Stimulated activated memory B cell treated with anti-CD40 and anti-IgM and Interleukin-4, amounts not matched to agents 10 μg/mL and 1 μg/mL and 100 μg/mL, for 72 hours (primary cell): ENCODE measurements at regions not wholly inside any gene's neighbourhood (a gene's known extent, or its start where the extent isn't known, plus 50 kb on each side); places are given as distances from the start of the nearest gene placed in this dataset.

Experiments
- ATAC-seq: fragments of 150-1000 bp; cut with Tn5 transposase; 2 replicates; pipeline ENCODE4 v1.10.0; 2021
- H3K27ac Mint-ChIP-seq: one replicate; pipeline ENCODE4 v1.8.0; 2022; ENCODE audit warnings: mild to moderate bottlenecking, mixed read lengths
- H3K27me3 Mint-ChIP-seq: one replicate; pipeline ENCODE4 v1.8.0; 2022; ENCODE audit warnings: mixed read lengths
- H3K36me3 Mint-ChIP-seq: one replicate; pipeline ENCODE4 v1.8.0; 2022; ENCODE audit warnings: mixed read lengths
- H3K4me1 Mint-ChIP-seq: one replicate; pipeline ENCODE4 v1.8.0; 2022; ENCODE audit warnings: mixed read lengths
- H3K4me3 Mint-ChIP-seq: one replicate; pipeline ENCODE4 v1.8.0; 2022; ENCODE audit warnings: mild to moderate bottlenecking, moderate library complexity, mixed read lengths
- H3K9me3 Mint-ChIP-seq: one replicate; pipeline ENCODE4 v1.8.0; 2022; ENCODE audit warnings: mixed read lengths

GRCh38 chr6:165826487-165827189 lies 163.6 kb upstream of the PDE10A start:
- peak; percentile 37 for ATAC-seq
- Mint-ChIP-seq H3K4me3 (no peak overlapping the region), H3K9me3 (no peaks in the 10 kb centered on the region), H3K27ac (no peak overlapping the region), H3K27me3 (peaks cover 10% of the 10 kb centered on the region), H3K36me3 (no peaks in the 10 kb centered on the region), H3K4me1 (peaks cover 2% of the 10 kb centered on the region)

GRCh38 chr6:165825256-165825815 lies 162.3 kb upstream of the PDE10A start:
- Mint-ChIP-seq H3K4me3 (no peak overlapping the region), H3K27me3 (peaks cover 14% of the 10 kb centered on the region), H3K27ac (no peak overlapping the region), H3K36me3 (no peaks in the 10 kb centered on the region), H3K9me3 (no peaks in the 10 kb centered on the region), H3K4me1 (no peaks in the 10 kb centered on the region)
- ATAC-seq = no peak

- peaks cover 26% of the 10 kb centered on the region for H3K27me3 Mint-ChIP-seq
- H3K9me3 Mint-ChIP-seq = no peaks in the 10 kb centered on the region
- no peak for ATAC-seq
- H3K36me3 Mint-ChIP-seq = no peaks in the 10 kb centered on the region
- H3K4me3 Mint-ChIP-seq = no peak overlapping the region
- no peak overlapping the region for H3K27ac Mint-ChIP-seq
- no peaks in the 10 kb centered on the region for H3K4me1 Mint-ChIP-seq
Observed at GRCh38 chr6:165823609-165824326, 160.7 kb upstream of the PDE10A start.

GRCh38 chr6:165822501-165822900 lies 159.5 kb upstream of the PDE10A start:
- no peaks in the 10 kb centered on the region for H3K36me3 Mint-ChIP-seq
- H3K27me3 Mint-ChIP-seq = peaks cover 26% of the 10 kb centered on the region
- H3K4me3 Mint-ChIP-seq = no peak overlapping the region
- ATAC-seq = no peak
- H3K9me3 Mint-ChIP-seq = no peaks in the 10 kb centered on the region
- no peak overlapping the region for H3K27ac Mint-ChIP-seq
- H3K4me1 Mint-ChIP-seq = no peaks in the 10 kb centered on the region

GRCh38 chr6:165821754-165822153 lies 158.7 kb upstream of the PDE10A start:
- Mint-ChIP-seq H3K9me3 (no peaks in the 10 kb centered on the region), H3K27me3 (peaks cover 28% of the 10 kb centered on the region), H3K4me3 (no peak overlapping the region), H3K4me1 (no peaks in the 10 kb centered on the region), H3K36me3 (no peaks in the 10 kb centered on the region), H3K27ac (no peak overlapping the region)
- no peak for ATAC-seq

- Mint-ChIP-seq H3K36me3 (no peaks in the 10 kb centered on the region), H3K9me3 (no peaks in the 10 kb centered on the region), H3K27me3 (peaks cover 35% of the 10 kb centered on the region), H3K27ac (no peak overlapping the region), H3K4me1 (no peaks in the 10 kb centered on the region), H3K4me3 (no peak overlapping the region)
- no peak for ATAC-seq
Observed at GRCh38 chr6:165820934-165821333, 157.9 kb upstream of the PDE10A start.

GRCh38 chr6:165820407-165820806 lies 157.4 kb upstream of the PDE10A start:
- ATAC-seq = no peak
- Mint-ChIP-seq H3K4me1 (no peaks in the 10 kb centered on the region), H3K36me3 (no peaks in the 10 kb centered on the region), H3K4me3 (no peak overlapping the region), H3K9me3 (no peaks in the 10 kb centered on the region), H3K27me3 (peaks cover 35% of the 10 kb centered on the region), H3K27ac (no peak overlapping the region)

GRCh38 chr6:165819394-165819793 lies 156.4 kb upstream of the PDE10A start:
- ATAC-seq = peak; percentile 32
- Mint-ChIP-seq H3K4me3 (no peak overlapping the region), H3K27me3 (peaks cover 35% of the 10 kb centered on the region), H3K4me1 (no peaks in the 10 kb centered on the region), H3K36me3 (no peaks in the 10 kb centered on the region), H3K27ac (no peak overlapping the region), H3K9me3 (no peaks in the 10 kb centered on the region)

- no peaks in the 10 kb centered on the region for H3K36me3 Mint-ChIP-seq
- no peaks in the 10 kb centered on the region for H3K4me1 Mint-ChIP-seq
- ATAC-seq = no peak
- no peak overlapping the region for H3K27ac Mint-ChIP-seq
- H3K4me3 Mint-ChIP-seq = no peak overlapping the region
- H3K9me3 Mint-ChIP-seq = no peaks in the 10 kb centered on the region
- H3K27me3 Mint-ChIP-seq = peaks cover 35% of the 10 kb centered on the region
Observed at GRCh38 chr6:165818200-165818599, 155.2 kb upstream of the PDE10A start.

GRCh38 chr6:165817771-165818170 lies 154.7 kb upstream of the PDE10A start:
- no peaks in the 10 kb centered on the region for H3K36me3 Mint-ChIP-seq
- ATAC-seq = no peak

GRCh38 chr6:165817148-165817547 lies 154.1 kb upstream of the PDE10A start:
- Mint-ChIP-seq H3K36me3 (no peaks in the 10 kb centered on the region), H3K4me3 (no peak overlapping the region), H3K4me1 (no peaks in the 10 kb centered on the region), H3K9me3 (no peaks in the 10 kb centered on the region), H3K27ac (no peak overlapping the region), H3K27me3 (peaks cover 35% of the 10 kb centered on the region)
- no peak for ATAC-seq

More at GRCh38 chr6:165817771-165818170, 154.7 kb upstream of the PDE10A start:
- Mint-ChIP-seq H3K9me3 (no peaks in the 10 kb centered on the region), H3K27ac (no peak overlapping the region), H3K27me3 (peaks cover 35% of the 10 kb centered on the region), H3K4me3 (no peak overlapping the region), H3K4me1 (no peaks in the 10 kb centered on the region)

GRCh38 chr6:165814679-165815078 lies 151.6 kb upstream of the PDE10A start:
- Mint-ChIP-seq H3K27me3 (peaks cover 19% of the 10 kb centered on the region), H3K4me1 (no peaks in the 10 kb centered on the region), H3K4me3 (no peak overlapping the region), H3K9me3 (peaks cover 10% of the 10 kb centered on the region), H3K27ac (no peak overlapping the region), H3K36me3 (no peaks in the 10 kb centered on the region)
- ATAC-seq = no peak

- no peak overlapping the region for H3K27ac Mint-ChIP-seq
Observed at GRCh38 chr6:165811512-165811911, 148.5 kb upstream of the PDE10A start.

GRCh38 chr6:165808021-165808420 lies 145.0 kb upstream of the PDE10A start:
- ATAC-seq = no peak
- Mint-ChIP-seq H3K4me1 (no peaks in the 10 kb centered on the region), H3K4me3 (no peak overlapping the region), H3K9me3 (peaks cover 14% of the 10 kb centered on the region), H3K27ac (no peak overlapping the region), H3K36me3 (peaks cover 4% of the 10 kb centered on the region), H3K27me3 (peaks cover 11% of the 10 kb centered on the region)

More at GRCh38 chr6:165811512-165811911, 148.5 kb upstream of the PDE10A start:
- no peaks in the 10 kb centered on the region for H3K4me1 Mint-ChIP-seq
- H3K36me3 Mint-ChIP-seq = no peaks in the 10 kb centered on the region
- no peak for ATAC-seq
- H3K9me3 Mint-ChIP-seq = peaks cover 14% of the 10 kb centered on the region
- H3K27me3 Mint-ChIP-seq = peaks cover 5% of the 10 kb centered on the region
- H3K4me3 Mint-ChIP-seq = no peak overlapping the region

- Mint-ChIP-seq H3K9me3 (peaks cover 14% of the 10 kb centered on the region), H3K4me3 (no peak overlapping the region), H3K36me3 (peaks cover 4% of the 10 kb centered on the region), H3K4me1 (no peaks in the 10 kb centered on the region), H3K27me3 (peaks cover 11% of the 10 kb centered on the region), H3K27ac (no peak overlapping the region)
- ATAC-seq = no peak
Observed at GRCh38 chr6:165807249-165807960, 144.4 kb upstream of the PDE10A start.
